IMR-90 (cell line): ENCODE measurements at regions not wholly inside any gene's neighbourhood (a gene's known extent, or its start where the extent isn't known, plus 50 kb on each side); places are given as distances from the start of the nearest gene placed in this dataset.

Source experiments
- ATAC-seq: fragments of 200-7000 bp; cut with Tn5 transposase; 2 replicates; pipeline ENCODE4 v1.9.1; 2020; ENCODE audit warnings: low read depth, mild to moderate bottlenecking, moderate library complexity
- BruUV-seq: library from RNA; stranded (reverse); fragments of 400-500 nt; replicated peaks from 2 replicates; lab custom pipeline; 2021; lab: Mats Ljungman, UMichigan
- CTCF ChIA-PET: fragments of 300-600 bp; formaldehyde crosslinking; extraction: SDS; loops from one replicate; lab custom pipeline; 2021; ENCODE audit warnings: antibody characterized with exemption; lab: Yijun Ruan, JAX
- POLR2A ChIA-PET: fragments of 300-600 bp; sonication (Branson Sonifier 250); formaldehyde crosslinking; loops from one replicate; lab custom pipeline; 2022; ENCODE audit warnings: antibody characterized with exemption; ENCODE audit not compliant: unreplicated experiment; lab: Charles Lee
- DNase-seq: peaks from one replicate; pipeline ENCODE4 v3.0.0; 2013
- H2AFZ ChIP-seq: replicated peaks from 2 replicates; pipeline ENCODE3; 2013; ENCODE audit warnings: low read length, mild to moderate bottlenecking; ENCODE audit not compliant: poor library complexity
- H2AK5ac ChIP-seq: 2 replicates; pipeline ENCODE4 v1.6.1; 2013; ENCODE audit warnings: low read depth, low read length, inconsistent platforms
- H2AK9ac ChIP-seq: replicated peaks from 2 replicates; pipeline ENCODE3; 2013; ENCODE audit warnings: mild to moderate bottlenecking, low read depth, low read length, moderate library complexity; ENCODE audit not compliant: poor library complexity
- H2BK120ac ChIP-seq: 2 replicates; pipeline ENCODE4 v1.6.1; 2013; ENCODE audit warnings: low read depth, low read length, inconsistent platforms
- H2BK15ac ChIP-seq: 3 replicates; pipeline ENCODE4 v1.6.1; 2013; ENCODE audit warnings: low read depth, low read length, inconsistent platforms
- H2BK20ac ChIP-seq: 2 replicates; pipeline ENCODE4 v1.6.1; 2013; ENCODE audit warnings: low read depth, mild to moderate bottlenecking, inconsistent platforms, low read length, moderate library complexity
- H2BK5ac ChIP-seq: 2 replicates; pipeline ENCODE4 v1.6.1; 2013; ENCODE audit warnings: mild to moderate bottlenecking, low read depth, low read length, inconsistent platforms; ENCODE audit not compliant: poor library complexity, severe bottlenecking
- H3K14ac ChIP-seq: replicated peaks from 2 replicates; pipeline ENCODE4 v1.6.1; 2013; ENCODE audit warnings: low read depth, low read length, inconsistent platforms
- H3K18ac ChIP-seq: 2 replicates; pipeline ENCODE4 v1.6.1; 2013; ENCODE audit warnings: low read depth, low read length, control low read depth
- H3K23ac ChIP-seq: 2 replicates; pipeline ENCODE4 v1.6.1; 2013; ENCODE audit warnings: low read depth, low read length, inconsistent platforms
- H3K27ac ChIP-seq: 2 replicates; pipeline ENCODE4 v1.5.1; 2013; ENCODE audit warnings: mild to moderate bottlenecking, control low read depth, low read length; ENCODE audit not compliant: insufficient read depth
- H3K27me3 ChIP-seq: 2 replicates; pipeline ENCODE4 v1.6.1; 2013; ENCODE audit warnings: low read length; ENCODE audit not compliant: control insufficient read depth, insufficient read depth
- H3K36me3 ChIP-seq: 2 replicates; pipeline ENCODE4 v1.6.1; 2013; ENCODE audit warnings: low read length, mixed read lengths; ENCODE audit not compliant: control insufficient read depth, insufficient read depth
- H3K4ac ChIP-seq: 2 replicates; pipeline ENCODE4 v1.6.1; 2013; ENCODE audit warnings: low read depth, low read length, inconsistent platforms
- H3K4me1 ChIP-seq: 2 replicates; pipeline ENCODE4 v1.6.1; 2013; ENCODE audit warnings: low read length, mixed read lengths; ENCODE audit not compliant: control insufficient read depth, insufficient read depth
- H3K4me2 ChIP-seq: 2 replicates; pipeline ENCODE4 v1.6.1; 2013; ENCODE audit warnings: low read depth, mild to moderate bottlenecking, control low read depth, low read length, moderate library complexity
- H3K4me3 ChIP-seq: 2 replicates; pipeline ENCODE4 v1.5.1; 2013; ENCODE audit warnings: low read depth, mild to moderate bottlenecking, control low read depth, low read length, moderate library complexity; ENCODE audit not compliant: insufficient read depth
- H3K56ac ChIP-seq: 2 replicates; pipeline ENCODE4 v1.6.1; 2013; ENCODE audit warnings: low read length, inconsistent platforms; ENCODE audit not compliant: insufficient read depth; ENCODE audit errors: extremely low read depth
- H3K79me1 ChIP-seq, 2 experiments: 2 replicates each; pipeline ENCODE4 v1.6.1; 2013; ENCODE audit warnings: low read length in 2 of 2, inconsistent platforms in 1 of 2, low read depth in 1 of 2
- H3K9ac ChIP-seq: 2 replicates; pipeline ENCODE4 v1.6.1; 2013; ENCODE audit warnings: low read depth, low read length, control low read depth
- H3K9me1 ChIP-seq: 2 replicates; pipeline ENCODE4 v1.6.1; 2013; ENCODE audit warnings: low read length, inconsistent platforms; ENCODE audit not compliant: insufficient read depth
- H3K9me3 ChIP-seq: 2 replicates; pipeline ENCODE4 v1.6.1; 2013; ENCODE audit warnings: low read length; ENCODE audit not compliant: control insufficient read depth, insufficient read depth
- H4K20me1 ChIP-seq: 2 replicates; pipeline ENCODE4 v1.6.1; 2013; ENCODE audit warnings: low read length, inconsistent platforms; ENCODE audit not compliant: insufficient read depth
- H4K5ac ChIP-seq: 2 replicates; pipeline ENCODE4 v1.6.1; 2013; ENCODE audit warnings: mild to moderate bottlenecking, low read depth, low read length, control low read depth
- H4K8ac ChIP-seq, 2 experiments: 2 replicates each; pipeline ENCODE4 v1.6.1; 2013; ENCODE audit warnings: low read depth in 2 of 2, low read length in 2 of 2, control low read depth in 1 of 2, inconsistent platforms in 1 of 2
- H4K91ac ChIP-seq: 2 replicates; pipeline ENCODE4 v1.6.1; 2013; ENCODE audit warnings: low read depth, low read length, inconsistent platforms; ENCODE audit not compliant: insufficient read depth
- CEBPB ChIP-seq: IDR thresholded peaks from 2 replicates; pipeline ENCODE4 v1.6.1; 2012; ENCODE audit warnings: low read depth, low read length, improper control_type of control experiment
- ELK1 ChIP-seq: fragments of 150-350 bp; IDR thresholded peaks from 2 replicates; pipeline ENCODE4 v1.6.1; 2016; ENCODE audit warnings: low read depth, mild to moderate bottlenecking, low read length, moderate library complexity, borderline replicate concordance
- FOS ChIP-seq: fragments of 150-350 bp; IDR thresholded peaks from 2 replicates; pipeline ENCODE4 v1.6.1; 2016; ENCODE audit warnings: low read depth, low read length
- MAFK ChIP-seq: IDR thresholded peaks from 2 replicates; pipeline ENCODE4 v1.6.1; 2012; ENCODE audit warnings: low read depth, low read length, improper control_type of control experiment
- MXI1 ChIP-seq: IDR thresholded peaks from 2 replicates; pipeline ENCODE4 v1.6.1; 2012; ENCODE audit warnings: low read depth, mild to moderate bottlenecking, low read length, moderate library complexity, borderline replicate concordance
- NFE2L2 ChIP-seq: fragments of 150-350 bp; IDR thresholded peaks from 2 replicates; pipeline ENCODE4 v1.6.1; 2016; ENCODE audit warnings: low read depth, mild to moderate bottlenecking, low read length
- RCOR1 ChIP-seq: IDR thresholded peaks from 2 replicates; pipeline ENCODE4 v1.6.1; 2012; ENCODE audit warnings: mild to moderate bottlenecking, low read length, improper control_type of control experiment; ENCODE audit not compliant: insufficient replicate concordance
- RFX5 ChIP-seq: IDR thresholded peaks from 2 replicates; pipeline ENCODE4 v1.8.0; 2012; ENCODE audit warnings: low read depth, mild to moderate bottlenecking, low read length, moderate library complexity
- WGBS, 2 experiments: methylation state at CpG; one replicate each; pipeline versions ENCODE4 v1.1.5 to v1.1.7; 2013; ENCODE audit warnings: missing lambda C conversion rate in 2 of 2; ENCODE audit not compliant: insufficient read length in 1 of 2; ENCODE audit errors: extremely low coverage in 2 of 2; 5-methylcytosine and 5-hydroxymethylcytosine counted together
- dilution Hi-C: fragments of 300-500 bp; cut with HindIII; formaldehyde crosslinking; loops from one replicate; pipeline ENCODE4 v1.14.3; 2018; ENCODE audit warnings: low sequenced_read_pairs; ENCODE audit not compliant: unreplicated experiment
- in situ Hi-C: fragments of 300-500 bp; cut with MboI; formaldehyde crosslinking; loops from 3 replicates; pipeline ENCODE4 v1.14.3; 2019; ENCODE audit warnings: low sequenced_read_pairs, inconsistent platforms, mixed read lengths
- intact Hi-C: fragments of 100-400 bp; cut with micrococcal nuclease; formaldehyde crosslinking; loops from 2 replicates; pipeline ENCODE4 v1.10.0; 2022

- Histone ChIP-seq H3K9ac (0 out of 2 replicates have a peak overlapping the region, but pooled peaks have one; percentile 22), H3K27me3 (0 out of 2 replicates have a peak, but pooled peaks cover 2% of the 10 kb centered on the region), H2AK9ac (no peak overlapping the region), H3K9me3 (no peaks in the 10 kb centered on the region), H3K18ac (peak overlapping the region; percentile 74), H3K4me1 (peaks cover 5% of the 10 kb centered on the region), H4K8ac (peak overlapping the region; percentile 65 to 71; a peak in 3 of 4 replicates), H2AFZ (no peak overlapping the region), H4K91ac (peak overlapping the region; percentile 87), H4K5ac (peak overlapping the region; percentile 95), H3K23ac (peak overlapping the region; percentile 44; the same call in 1 of the 2 replicates), H3K4ac (peak overlapping the region; percentile 85), H3K14ac (peak overlapping the region; percentile 64), H3K56ac (peak overlapping the region; percentile 59; the same call in 1 of the 2 replicates), H3K4me3 (no peak overlapping the region), H2AK5ac (no peak overlapping the region), H3K4me2 (no peak overlapping the region), H4K20me1 (no peaks in the 10 kb centered on the region), H3K9me1 (no peaks in the 10 kb centered on the region), H2BK5ac (peak overlapping the region; percentile 64), H2BK15ac (peak overlapping the region; percentile 16; the same call in 1 of the 3 replicates), H3K27ac (peak overlapping the region; percentile 92; the same call in 1 of the 2 replicates), H3K36me3 (no peaks in the 10 kb centered on the region), H2BK20ac (peak overlapping the region; percentile 93), H3K79me1 (no peaks in the 10 kb centered on the region), H2BK120ac (peak overlapping the region; percentile 93)
- intact Hi-C loops (no loop called here), dilution Hi-C loops (no loop called here), in situ Hi-C loops (no loop called here)
- ChIA-PET POLR2A (interaction anchor here (0.5 to 0.8 kb wide), 2 partner anchors 9 to 61 kb away, joined by 4 to 6 read pairs; partner anchors contain the start of gene METAP2), CTCF (interaction anchor here (0.6 kb wide), 2 partner anchors 31 to 87 kb away, joined by 3 read pairs; no protein-coding TSS in a partner anchor)
- no peak for TF ChIP-seq RCOR1
- TF ChIP-seq RFX5 = no peak
- TF ChIP-seq FOS = peak; percentile 80
- no peak for TF ChIP-seq MXI1
- TF ChIP-seq NFE2L2 = no peak
- TF ChIP-seq MAFK = peak; percentile 97
- TF ChIP-seq ELK1 = no peak
- peak; percentile 87 for TF ChIP-seq CEBPB
- DNase-seq (peak; percentile 98), ATAC-seq (peak; percentile 93)
- WGBS, 2 experiments = no CpG with 5 or more reads among the region's 4 CpGs
- no TSS peak for BruUV-seq
These were observed 61.3 kb upstream of the METAP2 start for GRCh38 chr12:95412482-95413311.
